Astrocyte (in vitro differentiated cells and primary cell): ENCODE measurements at regions not wholly inside any gene's neighbourhood (a gene's known extent, or its start where the extent isn't known, plus 50 kb on each side); places are given as distances from the start of the nearest gene placed in this dataset.

Experiments
- EZH2 ChIP-seq: IDR thresholded peaks from 2 replicates; pipeline ENCODE4 v1.6.1; 2012; ENCODE audit warnings: mild to moderate bottlenecking, low read length, inconsistent platforms; ENCODE audit not compliant: insufficient read depth
- TF ChIP-seq, protein P1 (sequence below): IDR thresholded peaks from 2 replicates; pipeline ENCODE4 v1.5.1; 2011; ENCODE audit warnings: low read depth, mild to moderate bottlenecking, inconsistent platforms, low read length, moderate library complexity; ENCODE audit not compliant: insufficient read depth

DNA sequence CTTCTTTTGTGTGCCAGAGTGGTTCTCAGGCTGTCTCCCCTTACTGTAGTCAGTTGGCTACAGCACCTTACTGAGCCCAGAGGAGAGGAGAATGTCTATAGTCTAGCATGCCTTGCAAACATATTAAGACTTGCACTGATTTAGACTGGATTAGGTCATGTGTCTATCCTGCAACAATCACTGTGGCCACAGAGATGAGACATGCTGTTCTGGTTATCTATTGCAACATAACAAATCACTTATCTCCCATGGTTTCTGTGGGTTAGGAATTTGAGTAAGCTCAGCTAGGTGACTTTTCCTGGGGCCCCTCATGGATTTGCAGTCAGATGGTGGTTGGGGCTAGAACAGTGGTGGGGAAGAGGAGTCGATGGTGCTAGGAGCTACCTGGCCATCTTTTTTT lies 261.3 kb downstream of the SOD2 start:
- TF ChIP-seq, protein P1, sequence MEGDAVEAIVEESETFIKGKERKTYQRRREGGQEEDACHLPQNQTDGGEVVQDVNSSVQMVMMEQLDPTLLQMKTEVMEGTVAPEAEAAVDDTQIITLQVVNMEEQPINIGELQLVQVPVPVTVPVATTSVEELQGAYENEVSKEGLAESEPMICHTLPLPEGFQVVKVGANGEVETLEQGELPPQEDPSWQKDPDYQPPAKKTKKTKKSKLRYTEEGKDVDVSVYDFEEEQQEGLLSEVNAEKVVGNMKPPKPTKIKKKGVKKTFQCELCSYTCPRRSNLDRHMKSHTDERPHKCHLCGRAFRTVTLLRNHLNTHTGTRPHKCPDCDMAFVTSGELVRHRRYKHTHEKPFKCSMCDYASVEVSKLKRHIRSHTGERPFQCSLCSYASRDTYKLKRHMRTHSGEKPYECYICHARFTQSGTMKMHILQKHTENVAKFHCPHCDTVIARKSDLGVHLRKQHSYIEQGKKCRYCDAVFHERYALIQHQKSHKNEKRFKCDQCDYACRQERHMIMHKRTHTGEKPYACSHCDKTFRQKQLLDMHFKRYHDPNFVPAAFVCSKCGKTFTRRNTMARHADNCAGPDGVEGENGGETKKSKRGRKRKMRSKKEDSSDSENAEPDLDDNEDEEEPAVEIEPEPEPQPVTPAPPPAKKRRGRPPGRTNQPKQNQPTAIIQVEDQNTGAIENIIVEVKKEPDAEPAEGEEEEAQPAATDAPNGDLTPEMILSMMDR, result no peak
- no peak for TF ChIP-seq EZH2
